ENCODE measurements at regions not wholly inside any gene's neighbourhood (a gene's known extent, or its start where the extent isn't known, plus 50 kb on each side); places are given as distances from the start of the nearest gene placed in this dataset.

DNA sequence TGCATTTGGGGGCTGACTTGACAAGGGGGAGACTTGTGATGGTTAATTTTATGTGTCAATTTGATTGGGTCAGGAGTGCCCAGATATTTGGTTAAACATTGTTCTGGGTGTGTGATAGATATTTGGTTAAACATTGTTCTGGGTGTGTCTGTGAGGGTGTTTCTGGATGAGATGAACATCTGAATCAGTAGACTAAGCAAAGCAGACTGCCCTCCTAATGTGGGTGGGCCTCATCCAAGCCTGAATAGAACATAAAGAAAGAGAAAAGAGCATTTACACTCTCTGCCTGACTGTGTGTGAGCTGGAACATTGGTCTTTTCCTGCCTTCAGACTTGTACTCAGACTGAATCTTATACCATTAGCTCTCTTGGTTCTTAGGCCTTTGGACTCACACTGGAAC is 113.5 kb downstream of the ODF2L start:
- TF ChIP-seq, protein P1, sequence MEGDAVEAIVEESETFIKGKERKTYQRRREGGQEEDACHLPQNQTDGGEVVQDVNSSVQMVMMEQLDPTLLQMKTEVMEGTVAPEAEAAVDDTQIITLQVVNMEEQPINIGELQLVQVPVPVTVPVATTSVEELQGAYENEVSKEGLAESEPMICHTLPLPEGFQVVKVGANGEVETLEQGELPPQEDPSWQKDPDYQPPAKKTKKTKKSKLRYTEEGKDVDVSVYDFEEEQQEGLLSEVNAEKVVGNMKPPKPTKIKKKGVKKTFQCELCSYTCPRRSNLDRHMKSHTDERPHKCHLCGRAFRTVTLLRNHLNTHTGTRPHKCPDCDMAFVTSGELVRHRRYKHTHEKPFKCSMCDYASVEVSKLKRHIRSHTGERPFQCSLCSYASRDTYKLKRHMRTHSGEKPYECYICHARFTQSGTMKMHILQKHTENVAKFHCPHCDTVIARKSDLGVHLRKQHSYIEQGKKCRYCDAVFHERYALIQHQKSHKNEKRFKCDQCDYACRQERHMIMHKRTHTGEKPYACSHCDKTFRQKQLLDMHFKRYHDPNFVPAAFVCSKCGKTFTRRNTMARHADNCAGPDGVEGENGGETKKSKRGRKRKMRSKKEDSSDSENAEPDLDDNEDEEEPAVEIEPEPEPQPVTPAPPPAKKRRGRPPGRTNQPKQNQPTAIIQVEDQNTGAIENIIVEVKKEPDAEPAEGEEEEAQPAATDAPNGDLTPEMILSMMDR (IDR thresholded peaks at IDR 0.05): no peak
- no peak for TF ChIP-seq EP300 (IDR thresholded peaks at IDR 0.05)
- no peak for TF ChIP-seq POLR2A (IDR thresholded peaks at IDR 0.05)
